LNCaP clone FGC (cell line): ENCODE measurements at regions not wholly inside any gene's neighbourhood (a gene's known extent, or its start where the extent isn't known, plus 50 kb on each side); places are given as distances from the start of the nearest gene placed in this dataset.

Experiments used
- DNase-seq: peaks from one replicate; pipeline ENCODE4 v3.0.0-alpha.2; 2011; ENCODE audit warnings: low read depth
- H3K4me3 ChIP-seq: 2 replicates; pipeline ENCODE4 v1.5.1; 2011; ENCODE audit warnings: mild to moderate bottlenecking, low read depth, low read length, control low read depth
- TF ChIP-seq, protein P1 (sequence below): IDR thresholded peaks from 2 replicates; pipeline ENCODE4 v1.5.1; 2012; ENCODE audit warnings: mild to moderate bottlenecking; ENCODE audit not compliant: control insufficient read depth, insufficient read depth; ENCODE audit errors: extremely low read depth

DNA sequence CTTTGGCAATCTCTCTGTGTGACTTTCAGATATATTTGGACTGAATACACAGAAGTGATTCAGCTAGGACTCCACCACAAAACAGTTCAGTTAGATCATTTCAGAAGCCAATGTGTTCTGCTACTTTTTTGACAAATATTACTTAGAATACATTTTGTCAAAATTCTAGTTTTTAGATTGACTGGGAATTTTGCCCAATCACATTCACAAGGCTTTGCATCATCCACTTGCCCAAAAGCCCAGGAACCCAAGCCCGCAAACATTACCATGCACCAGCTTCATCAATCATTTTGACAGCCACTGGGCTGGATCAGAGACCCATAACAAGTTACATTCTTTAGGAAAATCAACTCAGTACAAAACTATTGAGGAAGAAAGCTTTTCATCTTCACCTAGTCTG is 256.6 kb upstream of the NDST3 start:
- H3K4me3 ChIP-seq = no peak overlapping the region
- TF ChIP-seq, protein P1, sequence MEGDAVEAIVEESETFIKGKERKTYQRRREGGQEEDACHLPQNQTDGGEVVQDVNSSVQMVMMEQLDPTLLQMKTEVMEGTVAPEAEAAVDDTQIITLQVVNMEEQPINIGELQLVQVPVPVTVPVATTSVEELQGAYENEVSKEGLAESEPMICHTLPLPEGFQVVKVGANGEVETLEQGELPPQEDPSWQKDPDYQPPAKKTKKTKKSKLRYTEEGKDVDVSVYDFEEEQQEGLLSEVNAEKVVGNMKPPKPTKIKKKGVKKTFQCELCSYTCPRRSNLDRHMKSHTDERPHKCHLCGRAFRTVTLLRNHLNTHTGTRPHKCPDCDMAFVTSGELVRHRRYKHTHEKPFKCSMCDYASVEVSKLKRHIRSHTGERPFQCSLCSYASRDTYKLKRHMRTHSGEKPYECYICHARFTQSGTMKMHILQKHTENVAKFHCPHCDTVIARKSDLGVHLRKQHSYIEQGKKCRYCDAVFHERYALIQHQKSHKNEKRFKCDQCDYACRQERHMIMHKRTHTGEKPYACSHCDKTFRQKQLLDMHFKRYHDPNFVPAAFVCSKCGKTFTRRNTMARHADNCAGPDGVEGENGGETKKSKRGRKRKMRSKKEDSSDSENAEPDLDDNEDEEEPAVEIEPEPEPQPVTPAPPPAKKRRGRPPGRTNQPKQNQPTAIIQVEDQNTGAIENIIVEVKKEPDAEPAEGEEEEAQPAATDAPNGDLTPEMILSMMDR = no peak
- DNase-seq = no peak

DNA sequence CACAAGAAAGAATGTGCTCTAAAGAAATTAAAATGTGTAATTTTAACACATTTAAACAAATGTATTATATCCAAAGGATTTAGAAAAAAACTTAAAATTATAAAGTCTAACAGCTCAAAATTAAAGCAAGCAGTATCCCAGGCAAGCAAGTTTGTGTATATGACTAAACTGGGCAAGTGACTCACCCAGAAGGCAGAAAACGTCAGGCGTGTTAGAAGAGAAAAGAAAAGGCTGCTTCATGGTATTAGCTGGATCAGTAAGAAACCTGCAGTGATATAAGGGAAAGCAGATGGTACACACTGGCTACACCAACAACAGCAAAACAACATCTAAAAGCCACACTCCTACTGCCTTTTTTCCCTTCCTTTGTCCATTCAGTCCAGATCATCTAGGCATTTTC is 250.6 kb upstream of the NDST3 start:
- DNase-seq = no peak
- TF ChIP-seq, protein P1 = no peak
- no peak overlapping the region for H3K4me3 ChIP-seq

DNA sequence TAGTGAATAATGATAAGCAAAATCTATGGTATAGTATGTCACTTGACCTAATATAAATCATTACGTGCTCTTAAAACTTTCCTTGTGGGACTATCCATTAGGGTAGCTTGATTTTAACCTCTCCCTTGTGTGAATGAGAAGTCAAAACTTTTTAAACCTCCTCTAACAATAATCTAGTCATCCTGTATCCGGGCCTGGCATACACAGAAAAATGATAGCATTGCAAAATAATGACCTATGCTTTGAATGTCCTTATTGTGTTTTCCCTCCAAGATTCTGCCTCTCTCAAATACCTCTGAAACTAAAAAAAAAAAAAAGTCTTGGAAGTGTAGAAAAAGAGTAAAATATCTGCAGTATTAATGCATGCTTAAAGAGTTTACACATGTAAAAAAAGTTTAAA is 250.0 kb upstream of the NDST3 start:
- DNase-seq = no peak
- H3K4me3 ChIP-seq = no peak overlapping the region
- TF ChIP-seq, protein P1 = no peak

DNA sequence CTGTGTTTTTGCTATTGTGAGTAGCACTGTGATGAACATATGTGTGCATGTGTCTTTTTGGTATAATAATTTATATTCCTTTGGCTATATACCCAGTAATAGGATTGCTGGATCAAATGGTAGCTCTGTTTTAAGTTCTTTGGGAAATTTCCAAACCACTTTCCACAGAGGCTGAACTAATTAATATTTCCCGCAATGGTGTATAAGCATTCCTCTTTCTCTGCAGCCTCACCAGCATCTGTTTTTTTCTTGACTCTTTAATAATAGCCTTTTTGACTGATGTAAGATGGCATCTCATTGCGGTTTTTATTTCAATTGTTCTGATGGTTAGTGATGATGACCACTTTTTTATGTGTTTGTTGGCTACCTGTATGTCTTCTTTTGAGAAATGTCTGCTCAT is 247.7 kb upstream of the NDST3 start:
- TF ChIP-seq, protein P1 = no peak
- DNase-seq = no peak
- H3K4me3 ChIP-seq = no peak overlapping the region

DNA sequence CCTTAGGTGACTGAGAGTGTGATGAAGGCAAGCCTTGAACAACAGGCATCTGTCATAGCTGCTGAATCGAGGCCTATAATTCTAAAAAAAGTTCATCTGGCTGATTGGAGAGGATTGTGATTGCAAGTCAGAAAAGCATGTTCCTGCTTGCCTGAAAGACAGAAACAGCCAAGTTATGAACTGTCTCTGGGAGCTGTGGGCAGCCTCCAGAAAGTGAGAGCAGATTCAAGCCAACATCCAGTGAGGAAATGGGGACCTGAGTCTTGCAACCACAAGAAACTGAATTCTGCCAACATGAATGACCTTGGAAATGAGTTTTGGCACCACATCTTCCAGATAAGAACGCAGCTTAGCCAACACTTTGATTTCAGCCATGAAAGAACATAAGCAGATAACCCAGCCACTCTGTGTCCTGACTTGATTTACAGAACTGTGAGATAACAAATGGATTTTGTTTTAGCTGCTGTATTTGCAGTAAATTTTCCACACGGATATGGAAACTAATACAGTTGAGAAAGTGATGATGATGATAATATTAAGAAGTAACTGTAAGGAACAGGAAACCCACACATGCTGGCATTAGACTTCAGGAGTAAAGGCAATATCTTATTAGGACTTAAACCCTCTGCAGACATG is 240.3 kb upstream of the NDST3 start:
- TF ChIP-seq, protein P1 = no peak
- no peak overlapping the region for H3K4me3 ChIP-seq
- no peak for DNase-seq

DNA sequence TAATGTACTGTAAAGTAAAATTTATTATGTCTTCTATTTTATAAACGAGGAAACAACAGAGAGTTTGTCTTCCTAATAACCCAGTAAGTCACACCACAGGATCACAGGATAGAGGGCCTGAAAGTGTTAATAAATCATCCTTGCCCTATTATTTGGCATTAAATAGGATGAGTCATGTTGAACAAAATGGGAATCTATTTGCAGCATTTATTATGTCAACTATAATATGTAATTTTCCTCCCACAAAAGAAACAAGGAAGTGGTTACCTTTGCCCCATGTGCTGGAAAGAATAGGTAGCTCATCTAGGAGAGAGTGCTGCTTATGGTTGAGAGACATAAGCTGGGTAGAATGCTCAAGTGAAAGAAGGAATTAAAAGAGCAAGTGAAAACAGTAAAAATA is 237.6 kb upstream of the NDST3 start:
- TF ChIP-seq, protein P1 = no peak
- H3K4me3 ChIP-seq = no peak overlapping the region
- DNase-seq = no peak

DNA sequence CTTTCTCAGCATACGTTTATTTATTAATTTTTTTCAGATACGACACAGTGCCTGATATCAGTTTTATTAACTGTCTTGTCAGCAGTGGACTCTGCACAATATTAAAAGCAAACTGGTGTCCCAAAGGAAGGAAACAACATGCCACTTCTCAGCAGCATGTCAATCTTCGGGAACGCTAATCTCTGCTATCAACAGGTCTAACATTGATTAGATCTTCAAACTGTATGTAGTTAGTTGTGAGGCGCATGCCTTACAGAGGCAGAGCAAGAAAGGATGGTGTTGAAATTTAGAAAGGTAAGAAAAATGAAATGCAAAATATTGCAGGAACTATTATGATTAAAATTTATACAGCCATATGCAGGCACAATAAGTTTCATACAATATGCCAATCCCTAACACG is 233.7 kb upstream of the NDST3 start:
- no peak overlapping the region for H3K4me3 ChIP-seq
- TF ChIP-seq, protein P1 = no peak
- DNase-seq = no peak
